HepG2 (cell line): ENCODE measurements at regions not wholly inside any gene's neighbourhood (a gene's known extent, or its start where the extent isn't known, plus 50 kb on each side); places are given as distances from the start of the nearest gene placed in this dataset.
A peak's percentile ranks its signal among the peaks of the same experiment; 100 is the strongest.

Experiments used
- ATF4 ChIP-seq, 2 experiments: fragments of 450-650 bp in 1 of 2; sonication (generic) in 1 of 2; formaldehyde crosslinking; IDR thresholded peaks; 2 replicates each; pipeline versions ENCODE4 v1.5.0 to v1.8.0; 2020 to 2022; ENCODE audit warnings: mild to moderate bottlenecking in 1 of 2, missing genetic modification reagents in 1 of 2
- EEA1 ChIP-seq: sonication (generic); formaldehyde crosslinking; IDR thresholded peaks from 2 replicates; pipeline ENCODE4 v1.5.1; 2020; ENCODE audit warnings: mild to moderate bottlenecking, missing genetic modification reagents, borderline replicate concordance
- EP300 ChIP-seq, 3 experiments: sonication (generic) in 1 of 3; formaldehyde crosslinking in 1 of 3; IDR thresholded peaks; 2 replicates each; pipeline versions ENCODE4 v1.5.1 to v1.6.1; 2011 to 2020; ENCODE audit warnings: low read depth in 2 of 3, low read length in 2 of 3, borderline replicate concordance in 1 of 3, improper control_type of control experiment in 1 of 3, mild to moderate bottlenecking in 1 of 3, missing genetic modification reagents in 1 of 3, moderate library complexity in 1 of 3
- FOSL2 ChIP-seq: sonication (generic); formaldehyde crosslinking; IDR thresholded peaks from 2 replicates; pipeline ENCODE4 v1.4.0; 2020; ENCODE audit warnings: missing genetic modification reagents
- GFI1 ChIP-seq: sonication (generic); formaldehyde crosslinking; IDR thresholded peaks from 2 replicates; pipeline ENCODE4 v1.5.0; 2020; ENCODE audit warnings: missing genetic modification reagents, mild to moderate bottlenecking, borderline replicate concordance
- HOMEZ ChIP-seq: IDR thresholded peaks from 2 replicates; pipeline ENCODE4 v1.6.1; 2016; ENCODE audit warnings: low read depth
- KDM1A ChIP-seq: IDR thresholded peaks from 2 replicates; pipeline ENCODE4 v1.6.1; 2016; ENCODE audit warnings: missing compliant biosample characterization
- MAFK ChIP-seq, 2 experiments: IDR thresholded peaks in 1 of 2; conservative IDR thresholded peaks in 1 of 2; 2 replicates each; pipeline ENCODE4 v1.6.1; 2011; ENCODE audit warnings: improper control_type of control experiment in 2 of 2, low read length in 2 of 2
- MEIS2 ChIP-seq: sonication (generic); formaldehyde crosslinking; IDR thresholded peaks from 2 replicates; pipeline ENCODE4 v1.9.0; 2021; ENCODE audit warnings: mild to moderate bottlenecking, missing genetic modification reagents
- NR2F6 ChIP-seq, 2 experiments: IDR thresholded peaks; 2 replicates each; pipeline ENCODE4 v1.6.1; 2016; ENCODE audit warnings: antibody characterized with exemption in 1 of 2, mild to moderate bottlenecking in 1 of 2
- PRMT3 ChIP-seq: sonication (generic); formaldehyde crosslinking; IDR thresholded peaks from 2 replicates; pipeline ENCODE4 v1.8.1; 2022; ENCODE audit warnings: low read depth, mild to moderate bottlenecking, moderate library complexity, missing genetic modification reagents, borderline replicate concordance
- SOX6 ChIP-seq, 2 experiments: fragments of 450-650 bp in 1 of 2; sonication (generic) in 1 of 2; formaldehyde crosslinking in 1 of 2; IDR thresholded peaks; 2 replicates each; pipeline versions ENCODE4 v1.4.0 to v1.6.1; 2017 to 2020; ENCODE audit warnings: antibody characterized with exemption in 1 of 2, mild to moderate bottlenecking in 1 of 2, missing genetic modification reagents in 1 of 2
- TBX2 ChIP-seq: sonication (generic); formaldehyde crosslinking; IDR thresholded peaks from 2 replicates; pipeline ENCODE4 v1.5.0; 2020; ENCODE audit warnings: missing genetic modification reagents, mild to moderate bottlenecking, borderline replicate concordance
- TEF ChIP-seq: sonication (generic); formaldehyde crosslinking; IDR thresholded peaks from 2 replicates; pipeline ENCODE4 v1.5.0; 2020; ENCODE audit warnings: missing genetic modification reagents
- THAP11 ChIP-seq: IDR thresholded peaks from 2 replicates; pipeline ENCODE4 v1.6.1; 2016; ENCODE audit warnings: missing biosample characterization, missing genetic modification reagents
- ZBTB7B ChIP-seq: sonication (generic); formaldehyde crosslinking; IDR thresholded peaks from 2 replicates; pipeline ENCODE4 v1.4.0; 2020; ENCODE audit warnings: missing genetic modification reagents
- ZNF687 ChIP-seq: sonication (generic); formaldehyde crosslinking; IDR thresholded peaks from 2 replicates; pipeline ENCODE4 v1.5.1; 2020; ENCODE audit warnings: mild to moderate bottlenecking, missing genetic modification reagents, moderate library complexity
- TF ChIP-seq, protein P1 (sequence below): IDR thresholded peaks from 2 replicates; pipeline ENCODE4 v1.6.1; 2012; ENCODE audit warnings: inconsistent platforms
- TF ChIP-seq, protein P2 (sequence below): sonication (generic); formaldehyde crosslinking; IDR thresholded peaks from 2 replicates; pipeline ENCODE4 v1.5.0; 2020; ENCODE audit warnings: missing genetic modification reagents

- no peak for TF ChIP-seq ZNF687 (CRISPR knock-in tag)
- TF ChIP-seq SOX6 (IDR thresholded peaks at IDR 0.05) = no peak
- TF ChIP-seq SOX6 (CRISPR knock-in tag; IDR thresholded peaks at IDR 0.05) = peak; percentile 52; the same call in 1 of the 2 replicates
- peak; percentile 26; the same call in 1 of the 2 replicates for TF ChIP-seq TBX2 (CRISPR knock-in tag)
- peak; percentile 90 for TF ChIP-seq GFI1 (CRISPR knock-in tag)
- TF ChIP-seq ATF4 (CRISPR knock-in tag; IDR thresholded peaks at IDR 0.05) = 0 out of 4 replicates have a peak, but pooled peaks of 1 of the 2 experiments have one; percentile 12
- peak; percentile 49; the same call in 1 of the 2 replicates for TF ChIP-seq THAP11 (CRISPR knock-in tag)
- TF ChIP-seq, protein P1, sequence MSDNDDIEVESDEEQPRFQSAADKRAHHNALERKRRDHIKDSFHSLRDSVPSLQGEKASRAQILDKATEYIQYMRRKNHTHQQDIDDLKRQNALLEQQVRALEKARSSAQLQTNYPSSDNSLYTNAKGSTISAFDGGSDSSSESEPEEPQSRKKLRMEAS = 0 out of 2 replicates have a peak, but pooled peaks have one; percentile 12
- TF ChIP-seq ZBTB7B (CRISPR knock-in tag) = 0 out of 2 replicates have a peak, but pooled peaks have one; percentile 43
- TF ChIP-seq MEIS2 = peak; percentile 35; the same call in 1 of the 2 replicates
- peak; percentile 76 for TF ChIP-seq NR2F6 (IDR thresholded peaks at IDR 0.05)
- TF ChIP-seq NR2F6 (CRISPR knock-in tag; IDR thresholded peaks at IDR 0.05) = peak; percentile 83
- TF ChIP-seq PRMT3 = no peak
- peak; percentile 60 for TF ChIP-seq FOSL2 (CRISPR knock-in tag)
- TF ChIP-seq MAFK (conservative IDR thresholded peaks at IDR 0.05 in 1 of 2, IDR thresholded peaks at IDR 0.05 in 1 of 2; ENCODE audit: low read length in 2 of 2) = no peak
- TF ChIP-seq TEF (CRISPR knock-in tag) = peak; percentile 33; the same call in 1 of the 2 replicates
- TF ChIP-seq KDM1A (CRISPR knock-in tag) = peak; percentile 59; the same call in 1 of the 2 replicates
- TF ChIP-seq HOMEZ (CRISPR knock-in tag) = peak; percentile 34; the same call in 1 of the 2 replicates
- no peak for TF ChIP-seq EEA1 (CRISPR knock-in tag)
- peak in 1 of 2 experiments; percentile 65; a peak in 2 of 4 replicates for TF ChIP-seq EP300 (IDR thresholded peaks at IDR 0.05; ENCODE audit: low read depth in 2 of 2, low read length in 2 of 2)
- TF ChIP-seq EP300 (CRISPR knock-in tag; IDR thresholded peaks at IDR 0.05; ENCODE audit: borderline replicate concordance) = peak; percentile 69
- TF ChIP-seq, protein P2, sequence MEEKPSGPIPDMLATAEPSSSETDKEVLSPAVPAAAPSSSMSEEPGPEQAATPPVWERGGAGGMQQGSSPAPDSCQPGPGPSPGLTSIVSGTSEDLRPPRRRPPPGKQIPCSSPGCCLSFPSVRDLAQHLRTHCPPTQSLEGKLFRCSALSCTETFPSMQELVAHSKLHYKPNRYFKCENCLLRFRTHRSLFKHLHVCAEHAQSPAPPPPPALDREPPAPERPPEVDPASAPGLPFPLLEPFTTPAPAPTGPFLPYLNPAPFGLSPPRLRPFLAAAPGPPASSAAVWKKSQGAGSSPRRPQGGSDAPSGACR (CRISPR knock-in tag) = 0 out of 2 replicates have a peak, but pooled peaks have one; percentile 45
Measured at GRCh38 chr9:126151031-126151685, 175.5 kb upstream of the MVB12B start (continued).
